GM18907 (cell line): ENCODE measurements at regions not wholly inside any gene's neighbourhood (a gene's known extent, or its start where the extent isn't known, plus 50 kb on each side); places are given as distances from the start of the nearest gene placed in this dataset.

Experiments
- ATAC-seq: cut with Tn5 transposase; IDR thresholded peaks from one replicate; pipeline ENCODE4 v1.9.1; 2021; ENCODE audit warnings: mild to moderate bottlenecking, moderate library complexity; ENCODE audit not compliant: unreplicated experiment

DNA sequence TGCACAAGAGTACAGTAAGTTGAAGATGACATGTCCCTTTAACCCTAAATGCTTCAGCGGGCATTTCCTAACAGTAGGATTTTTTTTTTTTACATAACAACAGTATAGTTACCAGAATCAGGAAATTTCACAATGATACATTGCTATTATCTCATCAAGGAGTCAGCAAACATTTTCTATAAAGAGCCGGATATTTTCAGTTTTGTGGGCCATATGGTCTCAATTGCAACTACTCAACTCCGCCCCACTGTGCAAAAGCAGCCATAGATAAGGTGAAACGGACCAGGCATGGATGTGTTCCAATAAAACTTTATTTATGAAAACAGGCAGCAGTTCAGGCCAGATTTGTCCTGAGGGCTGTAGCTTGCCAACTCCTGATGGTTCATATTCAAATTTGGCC, 130.6 kb downstream of the SMAD6 start:
- ATAC-seq, result no peak

DNA sequence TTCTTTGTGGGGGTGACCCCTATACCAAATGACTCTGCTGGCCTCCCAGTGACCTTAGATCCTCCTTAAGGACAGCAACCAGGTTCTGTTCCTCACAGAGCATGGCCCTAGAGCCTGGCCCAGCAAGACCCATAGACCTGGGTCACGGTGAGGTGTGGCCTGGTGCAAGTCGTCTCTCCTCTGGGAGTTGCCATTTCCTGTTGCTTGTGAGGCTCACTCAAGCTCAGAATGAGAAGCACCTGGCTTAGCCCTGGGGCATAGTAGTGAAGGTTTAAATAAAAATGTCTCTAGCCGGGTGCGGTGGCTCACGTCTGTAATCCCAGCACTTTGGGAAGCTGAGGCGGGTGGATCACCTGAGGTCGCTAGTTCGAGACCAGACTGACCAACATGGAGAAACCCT, 131.3 kb downstream of the SMAD6 start:
- ATAC-seq, result no peak

DNA sequence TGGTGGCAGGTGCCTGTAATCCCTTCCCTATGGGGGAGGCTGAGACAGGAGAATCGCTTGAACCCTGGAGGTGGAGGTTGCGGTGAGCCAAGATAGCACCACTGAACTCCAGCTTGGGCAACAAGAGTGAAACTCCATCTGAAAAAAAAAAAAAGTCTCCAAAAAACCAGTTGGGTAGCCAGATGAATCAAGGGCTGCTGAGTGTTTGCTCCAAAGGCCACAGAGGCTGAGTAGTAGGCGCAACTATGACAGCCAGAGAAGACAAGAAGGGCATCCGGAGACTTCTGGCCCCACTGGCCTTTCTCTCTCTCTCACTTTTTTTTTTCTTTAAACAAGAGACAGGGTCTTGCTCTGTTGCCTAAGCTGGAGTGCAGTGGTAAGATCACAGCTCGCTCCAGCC, 131.8 kb downstream of the SMAD6 start:
- no peak for ATAC-seq

DNA sequence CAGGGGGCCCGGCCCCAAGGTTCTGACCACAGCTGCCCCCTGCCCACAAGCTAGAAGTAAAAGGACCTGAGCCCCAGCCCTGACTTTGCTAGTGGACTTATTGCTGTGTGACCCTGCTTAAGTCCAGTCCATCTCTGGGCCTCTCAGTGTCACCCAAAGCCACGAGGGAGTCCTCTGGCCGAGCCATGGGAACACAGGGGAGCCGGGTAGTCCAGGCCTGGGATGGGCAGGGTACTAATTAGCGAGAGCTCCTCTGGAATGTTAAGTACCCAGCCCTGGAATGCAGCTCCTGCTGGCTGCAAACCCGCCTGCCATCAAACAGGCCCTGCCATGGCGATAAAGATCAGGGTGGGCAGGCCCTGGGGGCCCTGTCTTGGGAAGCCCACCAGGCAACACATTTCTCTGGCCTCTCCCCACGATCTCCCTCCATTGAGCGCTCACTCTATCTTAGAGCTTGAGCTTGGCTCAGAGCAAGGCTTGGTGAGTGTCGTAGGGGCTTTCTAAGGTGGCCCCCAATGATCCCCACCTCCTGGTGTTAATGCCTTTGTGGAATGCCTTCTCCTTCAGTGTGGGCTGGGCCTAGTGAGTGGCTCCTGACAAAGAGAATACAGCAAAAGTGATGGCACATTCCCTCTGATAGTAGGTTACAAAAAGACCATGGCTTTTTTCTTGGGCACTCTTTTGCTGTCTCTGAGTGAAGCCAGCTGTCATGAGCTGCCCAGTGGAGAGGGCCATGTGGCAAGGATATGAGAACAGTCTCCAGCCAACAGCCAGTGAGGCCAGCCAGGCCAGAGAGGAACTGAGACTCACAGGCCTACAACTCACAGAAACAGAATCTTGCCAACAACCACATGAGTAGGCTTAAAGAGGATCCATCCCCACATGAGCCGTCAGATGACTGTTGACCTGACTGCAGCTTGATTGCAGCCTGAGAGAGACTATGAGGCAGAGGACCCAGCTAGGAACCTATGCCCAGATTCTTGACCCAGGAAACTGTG, 133.1 kb downstream of the SMAD6 start:
- ATAC-seq, result no peak

DNA sequence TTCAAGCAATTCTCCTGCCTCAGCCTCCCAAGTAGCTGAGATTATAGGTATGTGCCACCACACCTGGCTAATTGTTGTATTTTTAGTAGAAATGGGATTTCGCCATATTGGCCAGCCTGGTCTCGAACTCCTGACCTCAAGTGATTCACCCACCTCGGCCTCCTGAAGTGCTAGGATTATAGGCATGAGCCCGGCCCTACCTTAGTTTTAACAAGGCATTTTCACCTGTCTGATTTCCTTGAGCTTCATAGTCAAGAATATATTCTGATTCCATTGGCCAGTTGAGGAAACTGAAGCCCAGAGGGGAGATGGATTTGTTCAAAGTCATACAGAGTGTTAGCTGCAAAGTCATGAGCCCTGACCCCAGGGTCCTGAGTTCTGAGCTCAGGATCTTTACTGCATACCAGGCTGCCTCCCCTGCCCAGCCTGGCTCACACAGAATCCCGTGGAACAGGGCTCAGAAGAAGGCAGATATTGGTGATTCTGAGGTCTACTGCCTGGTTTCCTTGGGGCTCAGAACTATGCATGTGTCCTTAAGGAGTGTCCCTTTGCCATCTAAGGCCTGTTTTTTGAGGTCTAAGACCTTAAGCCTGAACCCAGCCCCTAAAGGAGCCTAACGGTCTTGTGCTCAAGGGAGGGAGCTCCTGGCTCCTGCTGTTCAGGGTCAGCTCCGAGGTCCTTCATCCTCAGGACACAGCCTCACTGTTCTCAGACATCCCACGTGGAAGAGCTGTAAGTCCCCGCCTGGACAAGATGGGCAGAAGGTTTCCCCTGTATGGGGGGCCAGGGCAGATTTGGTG, 134.4 kb downstream of the SMAD6 start:
- ATAC-seq, result no peak

DNA sequence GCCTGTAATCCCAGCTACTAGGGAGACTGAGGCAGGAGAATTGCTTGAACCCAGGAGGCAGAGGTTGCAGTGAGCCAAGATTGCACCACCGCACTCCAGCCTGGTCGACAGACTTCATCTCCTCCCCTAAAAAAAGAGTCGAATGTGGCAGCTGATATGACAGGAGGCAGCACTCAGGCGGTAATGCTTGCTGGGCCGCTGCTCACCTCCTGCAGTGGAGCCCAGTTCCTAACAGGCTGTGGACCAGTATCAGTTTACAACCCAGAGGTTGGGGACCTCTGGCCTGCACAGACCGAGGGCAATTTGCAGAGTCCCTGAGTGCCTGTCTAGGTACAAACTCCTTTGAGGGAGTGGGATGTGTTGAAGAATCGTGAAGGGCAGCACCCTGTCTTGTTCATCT, 136.2 kb downstream of the SMAD6 start:
- no peak for ATAC-seq

DNA sequence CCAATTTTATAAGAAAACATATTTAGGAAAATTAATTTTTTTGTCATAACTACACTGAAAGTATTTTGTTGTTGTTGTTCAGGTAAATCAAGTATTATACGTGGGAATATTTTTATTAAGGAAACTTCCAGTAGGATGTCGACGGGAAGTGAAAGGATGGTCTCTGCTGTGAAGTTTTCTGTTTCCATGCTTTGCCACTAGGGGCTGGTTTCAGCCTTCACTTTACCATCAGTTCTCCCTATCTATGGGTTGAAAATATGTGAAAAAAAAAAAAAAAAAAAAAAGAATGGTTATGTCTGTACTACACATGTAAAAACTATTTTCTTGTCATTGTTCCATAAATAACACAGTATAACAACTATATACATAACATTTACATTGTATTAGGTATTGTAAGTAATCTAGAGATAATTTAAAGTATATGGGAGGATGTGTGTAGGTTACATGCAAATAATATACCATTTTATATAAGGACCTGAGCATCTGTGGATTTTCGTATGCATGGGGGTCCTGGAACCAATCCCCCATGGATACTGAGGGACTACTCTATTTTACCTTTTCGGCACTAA, 136.7 kb downstream of the SMAD6 start:
- no peak for ATAC-seq

DNA sequence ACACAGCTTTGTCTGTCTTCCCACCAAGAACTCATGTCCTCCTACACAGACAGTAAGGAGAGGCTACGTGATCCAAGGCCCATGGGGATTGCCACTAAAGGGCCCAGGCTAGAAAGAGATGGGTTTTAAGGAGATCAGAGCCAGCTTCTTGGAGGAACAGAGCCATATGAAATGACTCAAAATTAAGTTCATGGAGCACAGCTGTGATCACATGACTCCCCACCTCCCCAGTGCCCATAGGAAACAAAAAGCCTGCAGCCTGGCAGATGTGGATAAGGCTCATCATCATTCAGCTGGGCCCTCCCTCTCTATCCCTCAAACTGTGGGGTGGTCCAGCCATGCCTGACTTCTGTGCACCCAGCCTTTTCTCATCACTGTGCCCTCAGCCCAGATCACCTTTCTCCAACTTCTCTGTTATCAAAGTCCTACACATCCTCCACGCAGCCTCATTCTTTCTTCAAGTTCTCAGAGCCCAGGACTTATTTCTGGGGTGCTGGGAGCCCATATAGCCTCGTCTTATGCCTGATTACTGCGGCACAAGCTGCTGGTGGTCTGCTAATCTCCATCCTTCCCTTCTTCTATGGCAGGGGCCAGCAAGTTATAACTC, 137.6 kb downstream of the SMAD6 start:
- ATAC-seq, result no peak

DNA sequence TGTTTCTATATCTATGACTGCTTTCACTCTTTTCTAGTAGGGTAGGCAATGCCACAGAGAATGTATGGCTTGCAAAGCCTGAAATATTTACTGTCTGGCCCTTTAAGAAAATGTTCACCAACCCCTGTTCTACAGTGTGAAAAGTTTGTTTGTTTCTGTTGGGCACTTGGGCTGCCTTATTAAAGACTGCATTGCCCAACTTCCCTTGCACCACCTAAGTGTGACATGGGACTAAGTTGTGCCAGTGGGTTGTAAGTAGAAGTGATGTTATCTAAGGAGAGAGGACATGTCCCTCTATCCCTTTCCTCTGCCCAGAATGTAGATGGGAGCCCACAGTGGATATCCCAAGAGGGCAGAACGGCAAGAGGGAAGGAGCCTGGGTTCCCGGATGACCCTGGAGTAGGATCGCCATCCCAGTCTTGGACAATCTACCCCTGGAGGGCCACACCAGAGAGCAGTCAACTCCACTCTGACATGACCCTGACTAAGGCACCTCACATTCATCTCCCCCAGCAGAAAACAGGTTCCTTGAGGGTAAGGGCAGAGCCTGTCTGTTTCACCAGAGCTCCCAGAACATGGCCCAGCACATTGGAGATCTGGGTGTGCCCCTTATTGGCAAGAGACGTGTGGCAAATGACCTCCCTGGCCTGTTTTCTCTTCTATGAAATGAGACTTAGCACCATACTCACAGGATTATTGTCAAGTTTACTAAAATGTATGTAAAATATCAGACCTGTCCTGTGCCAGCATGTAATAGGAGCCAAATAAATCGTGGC, 138.8 kb downstream of the SMAD6 start:
- no peak for ATAC-seq

DNA sequence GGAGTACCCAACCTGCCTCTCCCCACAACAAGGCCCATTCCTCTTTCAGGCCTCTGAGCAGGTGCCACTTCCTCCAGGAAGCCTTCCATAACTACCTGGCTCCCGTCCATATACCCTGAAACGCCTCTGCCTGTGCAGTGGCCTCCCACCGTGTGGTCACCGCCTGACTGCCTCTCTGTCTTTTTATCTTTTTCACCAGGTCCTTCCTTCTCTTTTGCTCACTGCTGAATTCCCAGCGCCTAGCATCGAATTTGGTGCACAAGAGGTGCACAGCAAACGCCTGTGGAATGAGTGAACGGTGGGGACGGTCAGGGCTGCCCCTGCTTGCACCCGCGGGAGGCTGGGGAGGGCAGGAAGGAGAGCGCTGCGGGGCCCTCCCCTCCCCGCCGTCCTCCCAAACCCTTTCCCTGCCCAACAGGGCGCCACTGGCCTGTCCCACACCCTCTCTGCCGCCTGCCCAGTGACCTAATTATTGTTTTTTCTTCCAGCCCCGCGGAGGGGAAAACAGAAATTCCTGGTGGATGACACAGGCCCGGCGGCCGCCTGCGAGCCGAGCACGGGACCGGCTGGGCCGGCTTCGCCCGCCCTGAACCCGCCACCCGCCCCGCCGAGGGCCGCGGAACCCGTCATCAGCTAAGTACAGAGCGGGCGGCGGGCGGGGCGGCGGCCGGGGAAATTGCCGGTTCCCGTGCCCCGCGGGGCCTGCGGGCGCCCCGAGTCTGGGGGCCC, 140.1 kb downstream of the SMAD6 start:
- no peak for ATAC-seq

DNA sequence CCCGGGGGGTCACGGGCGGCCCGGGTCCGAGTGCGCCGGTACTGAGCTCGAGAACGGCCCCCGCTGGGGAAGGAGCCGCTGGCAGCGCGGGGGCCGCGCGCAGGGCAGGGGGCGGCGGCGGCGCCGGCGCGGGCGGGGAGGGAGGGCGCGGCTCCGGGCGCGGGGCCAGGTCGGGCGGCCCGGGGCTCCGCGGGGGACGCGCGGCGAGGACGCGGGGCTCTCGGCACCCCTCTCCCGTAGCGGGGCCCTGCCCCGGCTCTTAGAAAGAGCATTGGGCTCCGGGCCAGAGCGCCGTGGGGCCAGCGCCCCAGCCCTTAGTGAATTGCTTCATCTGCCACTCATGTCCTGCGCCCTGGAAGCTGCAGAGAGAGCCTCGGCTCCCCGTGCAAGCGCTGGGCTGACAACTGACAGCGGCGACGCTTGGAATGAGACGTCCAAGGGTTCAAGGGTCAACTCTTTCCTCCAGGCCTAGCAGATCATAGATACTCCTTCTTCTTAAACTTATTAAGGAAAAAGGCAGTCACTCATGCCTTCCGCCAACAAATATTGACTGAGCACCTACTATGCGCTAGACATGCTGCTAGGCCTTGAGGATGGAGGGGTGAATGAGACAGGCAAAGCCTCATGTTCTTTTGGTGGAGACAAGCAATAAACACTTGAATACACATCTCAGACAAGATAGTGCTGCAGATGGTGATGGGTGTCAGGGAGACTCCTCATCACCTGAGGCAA, 140.8 kb downstream of the SMAD6 start:
- ATAC-seq, result no peak

DNA sequence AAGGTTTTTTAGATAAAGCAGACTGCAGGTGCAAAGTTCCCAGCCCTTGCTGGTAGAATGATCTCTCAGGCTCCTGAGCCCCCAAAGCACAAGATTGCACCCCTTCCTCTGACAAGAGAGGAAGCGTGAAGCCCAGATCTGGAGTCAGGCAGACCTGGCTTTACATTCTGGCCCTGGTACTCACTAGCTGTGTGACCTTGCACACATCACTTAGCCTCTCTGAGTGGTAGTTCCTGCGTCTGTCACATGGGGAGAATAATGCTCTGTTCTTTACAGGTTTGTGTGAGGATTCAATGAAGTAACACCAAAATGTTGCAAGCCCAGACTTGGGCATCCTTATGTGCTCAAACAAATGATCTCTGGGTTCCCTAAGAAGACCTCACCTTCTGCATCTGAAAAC, 141.5 kb downstream of the SMAD6 start:
- ATAC-seq, result no peak

DNA sequence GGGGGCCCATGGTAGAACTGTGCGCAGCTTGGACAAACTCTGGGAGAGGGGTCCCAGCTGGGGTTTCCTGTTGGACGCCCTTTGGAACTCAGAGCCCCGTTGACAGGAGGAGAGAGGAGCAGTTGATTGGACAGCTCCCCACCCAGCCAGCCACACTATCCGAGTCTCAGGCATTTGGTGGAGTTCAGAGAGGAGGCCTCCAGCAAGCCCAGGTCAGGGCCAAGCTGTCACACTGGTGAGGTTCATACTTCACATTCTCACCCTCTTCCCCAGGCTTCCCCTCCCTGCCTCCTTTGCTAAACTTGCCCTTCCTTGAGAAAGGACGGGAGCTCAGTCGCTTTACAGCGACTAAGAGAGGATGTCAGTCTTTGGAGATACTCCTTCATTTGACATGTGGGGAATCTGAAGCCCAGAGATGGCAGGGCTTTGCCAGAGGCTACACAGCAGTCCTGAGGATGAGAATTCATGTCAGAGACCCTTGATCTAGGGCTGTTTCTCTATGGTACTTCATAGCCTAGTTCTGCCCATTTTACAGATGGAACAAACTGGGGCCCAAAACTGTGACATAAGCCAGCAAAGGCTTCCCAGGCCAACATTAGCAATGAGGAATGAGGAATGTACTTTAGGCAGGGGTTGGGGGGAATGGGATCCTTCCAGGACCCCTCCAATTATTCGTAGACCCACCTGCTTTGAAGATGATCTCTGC, 142.2 kb downstream of the SMAD6 start:
- no peak for ATAC-seq

DNA sequence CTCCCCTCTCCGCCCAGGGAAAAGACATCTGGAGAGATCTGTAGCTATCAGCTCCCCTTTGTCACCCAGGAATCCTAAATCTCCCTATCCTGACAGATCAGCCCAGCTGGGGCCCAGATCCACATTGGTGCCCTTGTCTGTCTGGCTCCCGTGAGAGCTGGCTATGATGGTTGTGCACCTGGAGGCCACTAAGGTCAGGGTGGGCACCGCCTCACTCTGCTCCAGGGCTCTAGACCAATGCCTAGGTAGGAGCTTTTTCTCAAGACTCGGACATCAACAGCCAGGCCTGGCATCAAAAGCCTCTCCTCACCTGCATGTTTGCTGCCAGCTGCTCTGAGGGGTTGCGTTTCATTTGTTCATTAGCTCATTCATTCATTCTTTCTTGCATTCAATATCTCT, 142.7 kb downstream of the SMAD6 start:
- ATAC-seq, result no peak

DNA sequence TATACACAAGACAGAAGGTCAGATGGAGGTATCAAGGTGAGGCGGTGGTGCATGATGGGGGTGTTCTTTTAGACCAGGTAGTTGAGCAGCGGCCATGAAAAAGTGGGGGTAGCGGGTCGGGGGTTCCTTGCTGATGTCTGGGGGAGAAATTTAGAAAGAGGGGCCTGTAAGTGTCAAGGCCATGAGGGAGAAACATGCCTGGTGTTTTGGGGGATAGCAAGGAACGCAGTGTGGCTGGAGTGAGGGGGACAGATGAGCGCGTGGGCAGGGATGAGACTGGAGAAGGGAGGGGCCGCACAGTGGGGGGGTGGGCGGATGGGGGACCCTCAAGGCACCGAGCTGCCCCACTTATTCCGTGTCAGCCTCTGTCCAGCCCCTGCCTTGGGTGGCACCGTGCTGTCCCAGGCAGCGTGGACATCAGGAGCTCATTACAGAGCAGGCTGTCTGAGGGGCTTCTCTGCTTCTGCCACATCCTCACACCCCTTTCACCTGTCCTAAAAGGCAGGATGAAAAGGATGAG, 143.3 kb downstream of the SMAD6 start:
- ATAC-seq, result no peak

DNA sequence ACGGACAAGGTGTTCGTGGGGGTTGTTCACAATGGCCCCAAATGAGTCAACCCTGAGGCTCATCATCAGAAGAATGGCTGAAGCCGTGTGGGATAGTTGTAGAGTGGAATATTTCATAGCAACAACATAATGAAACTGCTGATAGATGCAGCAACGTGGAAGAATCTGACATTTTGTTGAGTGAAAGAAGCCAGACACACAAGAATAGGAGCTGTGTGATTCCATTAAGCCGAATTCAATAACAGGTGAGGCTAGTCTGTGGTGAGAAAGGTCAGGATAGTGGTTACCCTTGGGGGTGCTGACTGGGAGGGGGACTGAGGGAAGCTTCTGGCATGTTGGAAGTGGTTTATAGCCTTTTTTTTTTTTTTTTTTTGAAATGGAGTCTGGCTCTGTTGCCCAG, 144.0 kb downstream of the SMAD6 start:
- no peak for ATAC-seq

DNA sequence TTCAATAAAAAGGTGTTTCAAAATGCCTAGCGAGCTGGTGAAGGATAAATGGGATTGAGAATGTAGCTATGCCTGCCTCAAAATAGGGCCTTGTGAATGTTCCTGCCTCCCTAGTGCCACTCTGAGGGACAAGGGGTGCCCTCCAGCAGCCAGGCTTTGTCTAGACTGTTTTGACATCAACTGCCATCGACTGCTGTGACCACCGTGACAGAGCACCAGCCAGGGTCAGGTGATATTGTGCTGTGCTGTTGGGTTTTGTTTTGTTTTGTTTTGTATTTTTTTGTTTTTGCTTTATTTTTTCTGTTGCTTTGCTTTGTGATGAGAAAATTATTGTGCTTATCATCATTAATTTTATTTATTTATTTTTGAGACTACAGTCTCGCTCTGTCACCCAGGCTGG, 144.8 kb downstream of the SMAD6 start:
- no peak for ATAC-seq

DNA sequence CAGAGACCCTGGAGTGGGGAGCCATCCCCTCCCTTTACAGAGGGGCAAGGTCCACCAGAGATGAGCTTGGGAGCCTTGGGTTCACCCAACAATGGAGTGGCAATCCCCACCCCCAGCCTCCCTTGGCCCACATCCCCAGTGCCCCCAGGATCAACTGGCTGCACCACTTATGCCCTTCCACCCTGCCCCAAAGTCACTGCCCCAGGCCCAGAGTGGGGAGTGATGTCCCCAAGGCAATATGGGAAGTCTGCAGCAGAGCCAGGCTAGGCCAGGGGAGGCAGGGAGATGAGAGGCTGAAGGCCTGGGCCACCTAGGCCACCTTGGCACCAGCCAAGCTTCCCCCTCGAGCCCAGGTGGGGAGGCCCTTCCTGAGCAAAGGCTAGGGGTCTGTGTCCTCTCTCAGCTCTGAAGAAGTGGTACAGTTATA, 145.5 kb downstream of the SMAD6 start:
- no peak for ATAC-seq
